OCI-LY7 (cell line): ENCODE measurements at regions not wholly inside any gene's neighbourhood (a gene's known extent, or its start where the extent isn't known, plus 50 kb on each side); places are given as distances from the start of the nearest gene placed in this dataset.

Experiments
- BruUV-seq: library from RNA; stranded (reverse); fragments of 400-500 nt; replicated peaks from 2 replicates; lab custom pipeline; 2021; lab: Mats Ljungman, UMichigan
- CTCF ChIA-PET: fragments of 300-600 bp; sonication (Branson Sonifier 250); formaldehyde crosslinking; loops from one replicate; lab custom pipeline; 2022; ENCODE audit warnings: antibody characterized with exemption; ENCODE audit not compliant: unreplicated experiment; lab: Charles Lee
- POLR2A ChIA-PET: fragments of 300-600 bp; sonication (Branson Sonifier 250); formaldehyde crosslinking; loops from one replicate; lab custom pipeline; 2022; ENCODE audit warnings: antibody characterized with exemption; lab: Charles Lee
- DNase-seq: peaks from one replicate; pipeline ENCODE4 v3.0.0-alpha.2; 2015; ENCODE audit warnings: low spot score
- H2AFZ ChIP-seq: fragments of 200-600 bp; sonication (generic), shearing (Covaris generic); 2 replicates; pipeline ENCODE4 v1.6.1; 2014; ENCODE audit warnings: mild to moderate bottlenecking, antibody characterized with exemption, low read length, moderate library complexity
- H3K27ac ChIP-seq: fragments of 200-600 bp; sonication (generic); 2 replicates; pipeline ENCODE4 v1.5.1; 2014; ENCODE audit warnings: mixed run types, low read depth, mild to moderate bottlenecking, moderate library complexity, low read length, inconsistent platforms; ENCODE audit not compliant: poor library complexity, severe bottlenecking
- H3K36me3 ChIP-seq: fragments of 200-600 bp; sonication (generic); 2 replicates; pipeline ENCODE4 v1.6.1; 2014; ENCODE audit warnings: mild to moderate bottlenecking, antibody characterized with exemption, low read length, moderate library complexity, mixed read lengths; ENCODE audit not compliant: insufficient read depth
- H3K4me1 ChIP-seq: fragments of 200-600 bp; sonication (generic); 2 replicates; pipeline ENCODE4 v1.5.1; 2014; ENCODE audit warnings: mild to moderate bottlenecking, low read length; ENCODE audit not compliant: insufficient read depth, poor library complexity, severe bottlenecking
- H3K4me2 ChIP-seq: fragments of 200-600 bp; sonication (generic); 2 replicates; pipeline ENCODE4 v1.6.1; 2014; ENCODE audit warnings: mild to moderate bottlenecking, low read length
- H3K4me3 ChIP-seq: fragments of 200-600 bp; sonication (generic); 2 replicates; pipeline ENCODE4 v1.5.1; 2014; ENCODE audit warnings: mild to moderate bottlenecking, low read depth, low read length; ENCODE audit not compliant: poor library complexity, severe bottlenecking
- H3K79me2 ChIP-seq: fragments of 200-600 bp; sonication (generic); 2 replicates; pipeline ENCODE4 v1.6.1; 2016; ENCODE audit warnings: low read depth, mild to moderate bottlenecking, low read length, moderate library complexity, mixed read lengths; ENCODE audit not compliant: insufficient read depth
- H3K9me2 ChIP-seq: fragments of 200-600 bp; sonication (generic); 2 replicates; pipeline ENCODE4 v1.6.1; 2016; ENCODE audit warnings: mild to moderate bottlenecking, low read length, mixed read lengths; ENCODE audit not compliant: insufficient read depth
- H3K9me3 ChIP-seq: fragments of 200-600 bp; sonication (generic); 2 replicates; pipeline ENCODE4 v1.6.1; 2014; ENCODE audit warnings: mild to moderate bottlenecking, mixed run types, low read length, mixed read lengths
- H4K20me1 ChIP-seq: fragments of 200-600 bp; sonication (generic); 2 replicates; pipeline ENCODE4 v1.6.1; 2014; ENCODE audit warnings: mild to moderate bottlenecking, antibody characterized with exemption, low read length, moderate library complexity, mixed read lengths; ENCODE audit not compliant: insufficient read depth
- EZH2phosphoT487 ChIP-seq: fragments of 200-600 bp; sonication (generic); IDR thresholded peaks from 2 replicates; pipeline ENCODE4 v1.6.1; 2018; ENCODE audit warnings: low read depth, borderline replicate concordance, mild to moderate bottlenecking, mixed run types, antibody characterized with exemption, low read length, moderate library complexity, mixed read lengths
- intact Hi-C: fragments of 100-400 bp; cut with micrococcal nuclease; formaldehyde crosslinking; loops from one replicate; pipeline ENCODE4 v1.10.0; 2022; ENCODE audit not compliant: unreplicated experiment
- TF ChIP-seq, protein P1 (sequence below): fragments of 200-600 bp; sonication (generic); conservative IDR thresholded peaks from 2 replicates; pipeline ENCODE4 v1.5.1; 2014; ENCODE audit warnings: mild to moderate bottlenecking, antibody characterized with exemption, low read length, moderate library complexity, mixed read lengths

DNA sequence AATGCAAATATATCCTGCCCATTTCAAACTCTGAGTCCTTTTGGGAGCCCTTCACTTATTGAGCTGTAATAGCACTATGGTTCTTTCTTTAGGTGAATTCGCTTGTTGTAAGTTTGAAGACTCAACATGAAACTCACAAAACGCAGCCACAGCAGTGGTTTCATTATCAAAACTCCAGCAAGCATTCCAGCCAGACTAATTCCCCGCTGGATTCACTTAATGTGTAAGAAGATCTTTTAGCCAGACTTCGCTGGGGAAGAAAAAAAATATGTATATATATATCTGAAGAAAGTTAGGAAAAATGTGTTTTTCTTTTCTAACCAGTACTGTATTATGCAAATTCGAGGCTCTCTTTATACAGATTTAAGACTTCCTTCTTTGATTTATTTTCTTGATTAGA is 241.1 kb downstream of the WNT5A start:
- no peak for DNase-seq
- BruUV-seq = no TSS peak
- Histone ChIP-seq H3K9me2 (no peaks in the 10 kb centered on the region), H4K20me1 (no peaks in the 10 kb centered on the region), H3K4me3 (no peak overlapping the region), H3K36me3 (no peaks in the 10 kb centered on the region), H2AFZ (0 out of 2 replicates have a peak overlapping the region, but pooled peaks have one; percentile 32), H3K4me1 (no peaks in the 10 kb centered on the region), H3K4me2 (no peak overlapping the region), H3K79me2 (no peaks in the 10 kb centered on the region), H3K27ac (no peak overlapping the region), H3K9me3 (no peaks in the 10 kb centered on the region)
- intact Hi-C loops = no loop called here
- TF ChIP-seq, protein P1, sequence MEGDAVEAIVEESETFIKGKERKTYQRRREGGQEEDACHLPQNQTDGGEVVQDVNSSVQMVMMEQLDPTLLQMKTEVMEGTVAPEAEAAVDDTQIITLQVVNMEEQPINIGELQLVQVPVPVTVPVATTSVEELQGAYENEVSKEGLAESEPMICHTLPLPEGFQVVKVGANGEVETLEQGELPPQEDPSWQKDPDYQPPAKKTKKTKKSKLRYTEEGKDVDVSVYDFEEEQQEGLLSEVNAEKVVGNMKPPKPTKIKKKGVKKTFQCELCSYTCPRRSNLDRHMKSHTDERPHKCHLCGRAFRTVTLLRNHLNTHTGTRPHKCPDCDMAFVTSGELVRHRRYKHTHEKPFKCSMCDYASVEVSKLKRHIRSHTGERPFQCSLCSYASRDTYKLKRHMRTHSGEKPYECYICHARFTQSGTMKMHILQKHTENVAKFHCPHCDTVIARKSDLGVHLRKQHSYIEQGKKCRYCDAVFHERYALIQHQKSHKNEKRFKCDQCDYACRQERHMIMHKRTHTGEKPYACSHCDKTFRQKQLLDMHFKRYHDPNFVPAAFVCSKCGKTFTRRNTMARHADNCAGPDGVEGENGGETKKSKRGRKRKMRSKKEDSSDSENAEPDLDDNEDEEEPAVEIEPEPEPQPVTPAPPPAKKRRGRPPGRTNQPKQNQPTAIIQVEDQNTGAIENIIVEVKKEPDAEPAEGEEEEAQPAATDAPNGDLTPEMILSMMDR = no peak
- TF ChIP-seq EZH2phosphoT487 = no peak
- CTCF ChIA-PET = no interaction called here
- POLR2A ChIA-PET = interaction anchor here (0.6 to 2.1 kb wide), 2 partner anchors 9 to 1177 kb away, joined by 3 to 8 read pairs; no protein-coding TSS in a partner anchor

DNA sequence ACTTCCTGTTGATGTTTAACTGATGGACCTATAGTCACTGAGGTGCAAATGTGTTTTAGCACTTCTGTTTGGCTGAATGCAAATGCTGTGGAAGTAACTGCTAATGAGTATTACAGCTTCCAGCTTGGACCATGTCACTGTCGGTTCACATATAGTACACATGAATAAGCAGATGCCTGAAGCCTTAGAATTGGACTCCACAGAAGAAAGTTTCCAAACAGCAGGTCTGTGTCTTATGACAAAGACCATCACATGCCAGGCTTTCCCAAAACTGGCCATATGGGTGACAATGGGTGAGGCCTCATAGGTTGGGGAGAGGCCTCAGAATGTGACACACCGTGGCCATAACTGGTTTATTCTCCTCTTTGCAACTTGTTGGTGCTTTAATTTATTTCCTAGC is 241.8 kb downstream of the WNT5A start:
- H4K20me1 ChIP-seq = no peaks in the 10 kb centered on the region
- no peaks in the 10 kb centered on the region for H3K9me2 ChIP-seq
- H3K27ac ChIP-seq = no peak overlapping the region
- ChIA-PET POLR2A (interaction anchor here (0.6 to 2.1 kb wide), 2 partner anchors 9 to 1177 kb away, joined by 3 to 8 read pairs; no protein-coding TSS in a partner anchor), CTCF (no interaction called here)
- TF ChIP-seq EZH2phosphoT487 = no peak
- TF ChIP-seq, protein P1 = no peak
- H3K4me2 ChIP-seq = no peak overlapping the region
- H3K79me2 ChIP-seq = no peaks in the 10 kb centered on the region
- BruUV-seq = no TSS peak
- H3K4me1 ChIP-seq = no peaks in the 10 kb centered on the region
- H2AFZ ChIP-seq = 0 out of 2 replicates have a peak overlapping the region, but pooled peaks have one; percentile 32
- intact Hi-C loops = no loop called here
- H3K9me3 ChIP-seq = no peaks in the 10 kb centered on the region
- DNase-seq = no peak
- H3K4me3 ChIP-seq = no peak overlapping the region
- H3K36me3 ChIP-seq = no peaks in the 10 kb centered on the region

DNA sequence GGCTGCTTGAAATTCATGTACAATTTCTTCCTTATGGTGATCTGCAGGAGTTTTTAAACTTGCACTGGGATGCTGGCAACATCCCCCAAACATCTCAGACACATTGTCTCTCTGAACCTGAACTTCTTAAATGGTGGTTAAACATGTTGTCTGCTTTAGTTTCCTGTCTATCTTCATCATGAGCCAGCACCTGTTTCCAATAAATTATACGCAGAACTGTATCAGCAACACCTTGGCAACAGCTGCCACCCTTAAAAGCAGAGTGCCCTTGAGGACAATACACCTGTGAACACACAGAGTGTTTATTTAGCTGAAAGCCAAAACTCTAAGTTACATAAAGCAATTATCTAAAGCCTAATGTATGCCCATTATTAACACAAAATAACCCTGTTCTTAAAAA is 242.9 kb downstream of the WNT5A start:
- no peak overlapping the region for H3K4me3 ChIP-seq
- no peaks in the 10 kb centered on the region for H3K36me3 ChIP-seq
- DNase-seq = no peak
- H3K79me2 ChIP-seq = no peaks in the 10 kb centered on the region
- TF ChIP-seq EZH2phosphoT487 = no peak
- TF ChIP-seq, protein P1 = no peak
- intact Hi-C loops = no loop called here
- no TSS peak for BruUV-seq
- no peaks in the 10 kb centered on the region for H3K4me1 ChIP-seq
- H3K9me2 ChIP-seq = no peaks in the 10 kb centered on the region
- no peak overlapping the region for H3K27ac ChIP-seq
- ChIA-PET CTCF (no interaction called here), POLR2A (interaction anchor here (0.6 kb wide), 1 partner anchor 27 kb away, joined by 3 read pairs; no protein-coding TSS in a partner anchor)
- H4K20me1 ChIP-seq = no peaks in the 10 kb centered on the region
- H2AFZ ChIP-seq = no peak overlapping the region
- no peaks in the 10 kb centered on the region for H3K9me3 ChIP-seq
- no peak overlapping the region for H3K4me2 ChIP-seq
